NT2/D1 (cell line): ENCODE measurements at regions not wholly inside any gene's neighbourhood (a gene's known extent, or its start where the extent isn't known, plus 50 kb on each side); places are given as distances from the start of the nearest gene placed in this dataset.

ENCODE experiments used
- YY1 ChIP-seq: IDR thresholded peaks from 2 replicates; pipeline ENCODE4 v1.6.1; 2011; ENCODE audit not compliant: insufficient read length, insufficient read depth
- ZNF274 ChIP-seq: IDR thresholded peaks from 2 replicates; pipeline ENCODE4 v1.6.1; 2011; ENCODE audit warnings: mild to moderate bottlenecking, low read depth, low read length

- no peak for TF ChIP-seq ZNF274
- no peak for TF ChIP-seq YY1
These were observed 98.7 kb downstream of the C5orf15 start for GRCh38 chr5:133869519-133870335.
